IPS-20b (cell line): ENCODE measurements at regions not wholly inside any gene's neighbourhood (a gene's known extent, or its start where the extent isn't known, plus 50 kb on each side); places are given as distances from the start of the nearest gene placed in this dataset.
"Not testable (repeated sequence)": the region's sequence is repeated elsewhere in the genome, so short reads cannot be mapped to it uniquely, and the experiment has no call there.

Experiments
- H3K27ac ChIP-seq: one replicate; pipeline ENCODE4 v1.5.1; 2013; ENCODE audit warnings: low read length
- H3K27me3 ChIP-seq: 2 replicates; pipeline ENCODE4 v1.6.1; 2013; ENCODE audit warnings: mild to moderate bottlenecking, low read length, inconsistent platforms; ENCODE audit not compliant: insufficient read depth
- H3K36me3 ChIP-seq: 2 replicates; pipeline ENCODE4 v1.6.1; 2013; ENCODE audit warnings: low read depth, mild to moderate bottlenecking, inconsistent platforms, low read length, moderate library complexity; ENCODE audit not compliant: insufficient read depth
- H3K4me1 ChIP-seq: 2 replicates; pipeline ENCODE4 v1.6.1; 2013; ENCODE audit warnings: mild to moderate bottlenecking, control low read depth, inconsistent platforms, low read length, moderate library complexity; ENCODE audit not compliant: insufficient read depth
- H3K4me3 ChIP-seq: 2 replicates; pipeline ENCODE4 v1.5.1; 2013; ENCODE audit warnings: mild to moderate bottlenecking, low read length, inconsistent platforms
- H3K9ac ChIP-seq: 2 replicates; pipeline ENCODE4 v1.6.1; 2013; ENCODE audit warnings: low read depth, mild to moderate bottlenecking, inconsistent platforms, low read length, moderate library complexity
- H3K9me3 ChIP-seq: 2 replicates; pipeline ENCODE4 v1.6.1; 2013; ENCODE audit warnings: mild to moderate bottlenecking, low read depth, low read length, inconsistent platforms; ENCODE audit not compliant: insufficient read depth

DNA sequence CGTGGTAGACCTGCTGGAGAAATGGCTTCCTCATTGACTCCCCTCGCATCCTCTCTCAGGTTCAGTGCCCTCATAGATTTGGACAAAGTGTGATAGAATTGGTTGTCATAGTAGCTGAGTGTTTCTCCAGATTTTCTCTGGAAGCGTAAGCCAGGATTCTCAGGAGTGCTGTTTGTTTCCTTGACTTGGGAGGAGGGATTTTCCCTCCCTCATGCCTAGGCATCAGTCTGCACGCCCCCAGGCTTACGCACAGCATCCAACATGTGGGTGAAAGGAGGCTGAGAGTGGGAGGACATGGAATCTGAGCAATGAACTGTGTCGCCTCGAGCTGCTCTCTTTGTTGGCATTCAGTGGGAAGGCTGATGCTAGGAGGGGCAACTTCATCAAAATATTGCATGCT, 503.5 kb downstream of the LTN1 start:
- Histone ChIP-seq H3K27me3 (no peaks in the 10 kb centered on the region), H3K4me1 (peaks cover 4% of the 10 kb centered on the region; the same call in 1 of the 2 replicates), H3K9me3 (no peaks in the 10 kb centered on the region), H3K36me3 (no peaks in the 10 kb centered on the region), H3K27ac (no peak overlapping the region), H3K9ac (no peak overlapping the region), H3K4me3 (no peak overlapping the region)

DNA sequence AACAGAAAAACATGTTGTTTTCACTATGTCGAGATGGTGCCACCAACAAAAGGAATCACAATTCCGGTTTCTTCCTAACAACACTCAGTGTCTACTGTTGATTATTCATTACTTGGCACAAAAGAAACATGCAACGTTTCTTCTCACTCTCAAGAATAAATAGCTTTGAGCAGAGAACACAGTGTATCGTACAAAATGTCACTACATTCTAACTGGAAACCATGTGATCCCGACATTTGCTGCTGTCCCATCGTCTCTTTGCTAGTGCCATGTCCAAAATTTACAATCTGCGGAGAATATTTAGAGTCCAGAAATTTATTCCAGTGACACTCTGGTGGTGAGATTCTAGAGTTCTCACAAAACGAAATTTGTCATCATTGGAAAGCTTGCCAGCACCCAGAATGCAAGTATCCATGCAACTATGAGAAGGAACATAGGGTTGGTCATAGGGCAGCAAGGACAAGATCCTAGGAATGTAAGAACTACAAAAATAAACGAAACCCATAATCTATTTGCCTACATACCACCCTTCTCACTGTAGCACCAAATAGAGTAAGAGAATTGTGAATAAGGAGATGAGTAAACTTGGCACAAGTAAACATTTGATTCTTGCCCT, 505.1 kb downstream of the LTN1 start:
- Histone ChIP-seq H3K27me3 (no peaks in the 10 kb centered on the region), H3K4me1 (peaks cover 4% of the 10 kb centered on the region; the same call in 1 of the 2 replicates), H3K9ac (no peak overlapping the region), H3K4me3 (no peak overlapping the region), H3K36me3 (no peaks in the 10 kb centered on the region), H3K9me3 (no peaks in the 10 kb centered on the region), H3K27ac (no peak overlapping the region)

DNA sequence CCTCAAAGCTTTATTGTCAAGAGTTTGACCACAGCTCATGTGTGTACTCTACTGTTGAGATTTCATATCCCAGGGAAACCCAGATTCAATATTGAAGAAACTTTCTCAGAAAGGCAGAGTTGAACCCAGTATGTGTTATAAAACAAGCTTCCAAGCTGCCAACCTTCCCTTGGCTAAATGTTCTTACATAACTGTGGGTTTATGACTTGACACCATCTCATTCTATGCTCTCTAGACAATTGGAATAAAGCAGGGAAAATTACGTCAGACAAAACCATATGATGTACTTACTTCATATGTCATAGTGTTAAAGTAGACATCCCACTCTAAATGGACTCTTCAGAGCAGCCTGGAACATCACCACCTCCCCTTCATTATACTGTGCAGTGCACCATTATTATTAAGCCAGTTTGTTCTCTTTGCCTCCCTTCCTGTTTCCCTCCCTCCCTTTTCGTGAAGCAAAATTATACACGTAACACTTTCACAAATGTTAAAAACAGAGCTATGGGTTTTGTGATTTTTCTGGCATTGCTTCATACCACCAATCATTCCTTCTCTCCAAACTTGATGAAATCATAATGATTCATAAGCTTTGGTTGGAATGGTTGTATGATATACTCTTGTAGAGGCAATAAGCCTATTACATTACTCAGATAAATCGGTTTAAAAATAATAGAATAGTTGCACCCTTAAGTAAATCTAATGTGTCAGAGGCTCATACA, 507.2 kb downstream of the LTN1 start:
- peaks cover 1% of the 10 kb centered on the region; the same call in 1 of the 2 replicates for H3K4me1 ChIP-seq
- H3K27ac ChIP-seq: no peak overlapping the region
- no peaks in the 10 kb centered on the region for H3K36me3 ChIP-seq
- H3K4me3 ChIP-seq: no peak overlapping the region
- H3K27me3 ChIP-seq: no peaks in the 10 kb centered on the region
- H3K9ac ChIP-seq: no peak overlapping the region
- H3K9me3 ChIP-seq: no peaks in the 10 kb centered on the region

DNA sequence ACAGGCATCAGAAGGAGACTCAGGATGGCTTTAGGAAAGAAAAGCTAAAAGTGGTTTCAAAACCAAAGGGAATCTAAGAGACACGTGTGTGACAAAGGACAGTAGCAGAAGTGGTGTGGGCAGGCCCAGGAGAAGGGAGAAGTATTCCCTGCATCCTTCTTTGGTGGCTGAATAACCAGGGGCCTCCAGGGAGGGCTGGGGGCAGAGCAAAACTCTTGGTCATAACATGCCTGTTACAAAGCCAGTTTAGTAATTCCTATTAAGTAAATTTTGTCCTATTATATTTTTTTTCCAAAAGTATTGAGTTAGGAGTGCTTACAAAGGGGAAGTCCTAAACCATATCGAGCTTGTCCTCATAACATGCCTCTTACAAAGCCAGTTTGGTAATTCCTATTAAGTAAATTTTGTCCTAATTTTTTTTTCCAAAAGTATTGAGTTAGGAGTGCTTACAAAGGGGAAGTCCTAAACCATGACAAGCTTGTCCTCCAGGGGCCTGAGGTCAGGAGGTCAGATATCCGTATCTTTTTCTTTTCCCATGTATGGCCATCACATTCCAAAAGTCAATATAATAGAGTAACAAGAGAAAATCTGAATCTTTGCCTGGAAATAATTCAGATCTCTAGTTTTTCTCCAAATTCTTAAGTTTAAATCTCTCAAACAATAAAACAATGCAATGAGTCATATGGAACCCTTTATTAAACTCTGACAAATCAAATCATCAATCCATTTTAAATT, 509.2 kb downstream of the LTN1 start:
- H3K27ac ChIP-seq: no peak overlapping the region
- H3K4me1 ChIP-seq: no peaks in the 10 kb centered on the region
- H3K27me3 ChIP-seq: no peaks in the 10 kb centered on the region
- H3K9ac ChIP-seq: no peak overlapping the region
- no peak overlapping the region for H3K4me3 ChIP-seq
- no peaks in the 10 kb centered on the region for H3K36me3 ChIP-seq
- H3K9me3 ChIP-seq: 0 out of 2 replicates have a peak, but pooled peaks cover 1% of the 10 kb centered on the region

DNA sequence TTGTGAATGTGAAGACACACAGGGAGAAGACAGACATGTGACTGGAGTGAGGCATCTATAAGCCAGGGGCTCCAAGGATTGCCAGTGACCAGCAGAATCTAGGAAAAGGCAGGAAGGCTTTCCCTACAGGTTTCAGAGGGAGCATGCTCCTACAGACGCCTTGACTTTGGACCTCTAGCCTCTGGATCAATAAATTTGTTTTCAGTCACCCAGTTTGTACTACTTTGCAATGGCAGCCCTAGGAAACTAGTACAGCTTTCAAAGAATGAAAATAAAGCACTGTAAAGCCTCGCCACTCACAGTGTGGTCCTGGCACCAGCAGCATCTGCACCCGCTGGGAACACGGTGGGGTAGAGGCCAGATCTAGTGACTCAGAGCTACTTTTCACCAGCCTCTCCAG, 510.0 kb downstream of the LTN1 start:
- Histone ChIP-seq H3K27me3 (no peaks in the 10 kb centered on the region), H3K4me3 (no peak overlapping the region), H3K9me3 (peaks cover 9% of the 10 kb centered on the region), H3K9ac (no peak overlapping the region), H3K4me1 (no peaks in the 10 kb centered on the region), H3K36me3 (no peaks in the 10 kb centered on the region), H3K27ac (no peak overlapping the region)

DNA sequence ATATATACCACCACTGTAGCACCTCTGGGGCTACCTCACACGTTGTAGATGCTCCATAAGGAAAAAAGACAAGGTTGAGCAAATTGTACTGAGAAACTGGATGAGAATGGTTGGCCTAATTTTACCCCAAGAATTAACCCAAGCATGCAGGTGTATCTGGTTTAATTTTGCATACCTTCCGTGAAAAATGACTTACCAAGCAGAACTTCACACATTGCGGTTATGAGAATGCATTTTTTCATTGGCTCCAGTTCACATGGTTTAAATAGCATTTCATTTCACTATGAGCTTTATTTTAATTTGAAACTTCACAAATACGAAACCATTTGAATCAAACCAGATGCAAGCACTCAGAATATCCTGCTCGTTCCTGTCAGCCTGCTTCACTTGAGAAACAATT, 512.2 kb downstream of the LTN1 start:
- Histone ChIP-seq H3K4me1 (no peaks in the 10 kb centered on the region), H3K27me3 (no peaks in the 10 kb centered on the region), H3K4me3 (no peak overlapping the region), H3K27ac (no peak overlapping the region), H3K9me3 (peaks cover 14% of the 10 kb centered on the region), H3K36me3 (no peaks in the 10 kb centered on the region), H3K9ac (no peak overlapping the region)

DNA sequence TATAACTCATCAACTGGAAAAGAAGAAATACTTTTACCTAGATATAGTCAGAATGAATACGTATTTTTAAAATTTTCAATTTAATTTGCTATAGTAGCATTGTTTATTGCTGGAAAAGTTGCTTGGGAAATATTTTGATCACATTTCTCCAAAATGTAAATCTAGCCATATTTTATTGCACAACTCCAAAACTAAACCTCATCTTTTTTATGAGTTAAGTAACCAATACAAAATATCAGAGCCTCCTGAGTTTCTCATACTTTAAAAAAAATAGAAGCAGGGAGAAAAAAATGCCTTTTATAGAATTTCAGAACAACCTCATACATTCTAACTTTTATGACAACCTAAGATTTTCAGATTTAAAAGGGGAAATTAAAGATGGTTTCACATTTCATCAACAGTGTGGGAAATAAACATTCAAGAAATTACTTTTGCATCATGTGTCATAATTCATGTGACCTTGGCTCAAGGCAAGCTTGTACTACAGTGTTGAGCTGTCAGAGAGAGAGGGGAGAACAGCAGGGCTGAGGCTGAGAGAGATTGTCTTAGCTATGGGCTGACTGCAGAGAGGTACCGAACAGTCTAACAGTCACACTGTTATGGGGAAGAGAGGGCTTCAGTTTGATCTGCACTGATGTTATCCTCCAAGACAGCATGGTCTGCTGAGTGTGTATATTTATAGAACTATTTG, 519.0 kb downstream of the LTN1 start:
- Histone ChIP-seq H3K4me3 (no peak overlapping the region), H3K27me3 (no peaks in the 10 kb centered on the region), H3K9ac (no peak overlapping the region), H3K36me3 (no peaks in the 10 kb centered on the region), H3K27ac (no peak overlapping the region), H3K9me3 (peaks cover 14% of the 10 kb centered on the region), H3K4me1 (no peaks in the 10 kb centered on the region)

DNA sequence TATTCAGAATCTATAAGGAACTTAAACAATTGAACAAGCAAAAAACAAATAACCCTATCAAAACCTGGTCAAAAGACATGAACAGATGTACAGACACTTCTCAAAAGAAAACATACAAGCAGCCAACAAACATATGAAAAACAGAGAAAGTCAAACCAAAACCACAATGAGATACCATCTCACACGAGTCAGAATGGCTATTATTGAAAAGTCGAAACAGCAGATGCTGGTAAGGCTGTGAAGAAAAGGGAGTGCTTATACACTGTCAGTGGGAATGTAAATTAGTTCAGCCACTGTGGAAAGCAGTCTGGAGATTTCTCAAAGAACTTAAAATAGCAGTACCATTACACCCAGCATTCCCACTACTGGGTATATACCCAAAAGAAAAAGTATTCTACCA, 520.1 kb downstream of the LTN1 start:
- H3K4me1 ChIP-seq, H3K4me3 ChIP-seq, H3K9me3 ChIP-seq, H3K9ac ChIP-seq, H3K27me3 ChIP-seq, H3K36me3 ChIP-seq, H3K27ac ChIP-seq: not testable (repeated sequence)

DNA sequence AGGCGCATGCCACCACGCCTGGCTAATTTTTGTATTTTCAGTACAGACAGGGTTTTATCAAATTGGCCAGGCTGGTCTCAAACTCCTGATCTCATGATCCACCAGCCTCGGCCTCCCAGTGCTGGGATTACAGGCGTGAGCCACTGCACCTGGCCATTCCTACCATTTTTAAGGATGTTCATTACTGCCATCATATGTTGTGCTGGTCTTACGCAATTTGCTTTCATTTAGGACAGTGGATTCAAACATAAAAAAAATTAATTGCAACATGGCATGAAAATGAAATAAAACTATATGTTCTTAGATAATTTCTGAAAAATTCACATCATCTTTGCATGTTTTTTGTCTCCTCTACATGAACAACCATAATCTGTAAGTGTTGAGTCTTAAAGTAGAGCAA, 527.7 kb downstream of the LTN1 start:
- H3K9me3 ChIP-seq: no peaks in the 10 kb centered on the region
- H3K4me3 ChIP-seq: no peak overlapping the region
- no peaks in the 10 kb centered on the region for H3K27me3 ChIP-seq
- no peaks in the 10 kb centered on the region for H3K4me1 ChIP-seq
- no peak overlapping the region for H3K9ac ChIP-seq
- H3K27ac ChIP-seq: no peak overlapping the region
- H3K36me3 ChIP-seq: no peaks in the 10 kb centered on the region

DNA sequence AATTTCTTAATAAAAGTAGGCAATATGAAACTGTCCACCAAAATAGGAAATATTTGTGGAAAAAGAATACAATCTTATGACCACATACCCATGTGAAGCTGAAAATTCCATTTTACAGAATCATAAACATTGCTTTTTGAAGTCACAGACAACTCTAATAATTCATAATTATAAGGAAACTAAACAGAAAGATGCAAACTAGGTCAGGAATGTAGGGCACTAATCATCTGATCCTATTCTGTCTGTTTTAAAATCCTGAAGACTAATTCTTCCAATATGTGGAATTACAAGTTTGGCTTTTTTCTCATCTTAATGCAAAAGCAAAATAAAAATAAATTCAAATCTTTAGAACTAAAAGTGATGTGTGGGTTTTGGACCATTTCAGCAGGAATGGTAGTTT, 528.6 kb downstream of the LTN1 start:
- Histone ChIP-seq H3K27ac (no peak overlapping the region), H3K36me3 (no peaks in the 10 kb centered on the region), H3K9ac (no peak overlapping the region), H3K9me3 (no peaks in the 10 kb centered on the region), H3K4me3 (no peak overlapping the region), H3K4me1 (no peaks in the 10 kb centered on the region), H3K27me3 (no peaks in the 10 kb centered on the region)

DNA sequence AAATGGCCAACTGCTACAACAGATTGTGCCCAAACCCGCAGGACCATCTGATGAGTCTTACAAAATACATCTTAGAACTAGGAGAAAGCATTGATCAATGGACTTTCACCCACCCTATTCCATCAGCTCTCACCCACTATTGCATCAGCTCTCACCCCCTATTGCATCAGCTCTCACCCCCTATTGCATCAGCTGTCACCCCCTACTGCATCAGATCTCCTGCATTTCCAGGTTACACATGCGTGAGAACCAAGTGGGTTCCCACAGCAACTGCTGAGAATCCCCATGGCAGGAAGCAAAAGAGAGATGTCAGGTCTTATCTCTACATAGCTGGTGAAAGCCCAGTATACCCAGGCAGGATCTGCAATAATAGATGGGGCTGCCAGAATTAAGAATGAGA, 533.5 kb downstream of the LTN1 start:
- no peaks in the 10 kb centered on the region for H3K9me3 ChIP-seq
- no peaks in the 10 kb centered on the region; the same call in 1 of the 2 replicates for H3K4me1 ChIP-seq
- no peaks in the 10 kb centered on the region for H3K36me3 ChIP-seq
- no peak overlapping the region for H3K9ac ChIP-seq
- H3K27me3 ChIP-seq: no peaks in the 10 kb centered on the region
- H3K27ac ChIP-seq: no peak overlapping the region
- no peak overlapping the region for H3K4me3 ChIP-seq
